Adrenal gland (tissue), 5 donors: ENCODE measurements at regions not wholly inside any gene's neighbourhood (a gene's known extent, or its start where the extent isn't known, plus 50 kb on each side); places are given as distances from the start of the nearest gene placed in this dataset.

ENCODE experiments used
- POLR2A ChIP-seq, 2 donors: fragments of 450-650 bp; IDR thresholded peaks; one replicate each; pipeline ENCODE4 v1.6.1; 2017; ENCODE audit warnings: antibody characterized with exemption in 2 of 2, mild to moderate bottlenecking in 2 of 2, moderate library complexity in 1 of 2
- TF ChIP-seq, protein P1 (sequence below), 6 experiments: fragments of 450-650 bp in 4 of 6; fragments of 200-600 bp in 2 of 6; sonication (generic) in 1 of 6; IDR thresholded peaks; 1 replicate in 5 of 6; 2 replicates in 1 of 6; pipeline versions ENCODE4 v1.5.1 to v1.8.0; 2016 to 2021; ENCODE audit warnings: antibody characterized with exemption in 6 of 6, mild to moderate bottlenecking in 2 of 6, moderate library complexity in 1 of 6
- donor health status: DM: no; HTN: no; CAD: no.

DNA sequence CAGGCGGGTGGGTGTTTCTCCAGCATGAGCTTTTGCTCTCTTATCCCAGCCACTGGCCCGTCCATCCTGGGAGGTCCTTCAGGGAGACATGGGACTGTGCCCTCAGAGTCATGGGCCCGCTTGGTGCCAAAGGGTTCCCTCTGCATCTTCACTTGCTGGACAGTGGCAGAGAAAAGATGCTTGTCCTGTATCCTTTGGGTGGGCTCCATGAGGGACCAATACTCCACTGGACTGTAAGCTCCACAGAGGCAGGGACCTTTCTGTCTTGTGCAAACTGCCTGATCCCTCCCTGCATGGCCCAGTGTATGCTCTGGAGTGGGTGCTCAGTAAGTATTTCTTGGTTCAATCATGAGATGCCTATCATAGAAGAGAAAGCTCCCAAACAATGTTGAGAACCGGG, 184.8 kb upstream of the WSCD1 start:
- TF ChIP-seq, protein P1, sequence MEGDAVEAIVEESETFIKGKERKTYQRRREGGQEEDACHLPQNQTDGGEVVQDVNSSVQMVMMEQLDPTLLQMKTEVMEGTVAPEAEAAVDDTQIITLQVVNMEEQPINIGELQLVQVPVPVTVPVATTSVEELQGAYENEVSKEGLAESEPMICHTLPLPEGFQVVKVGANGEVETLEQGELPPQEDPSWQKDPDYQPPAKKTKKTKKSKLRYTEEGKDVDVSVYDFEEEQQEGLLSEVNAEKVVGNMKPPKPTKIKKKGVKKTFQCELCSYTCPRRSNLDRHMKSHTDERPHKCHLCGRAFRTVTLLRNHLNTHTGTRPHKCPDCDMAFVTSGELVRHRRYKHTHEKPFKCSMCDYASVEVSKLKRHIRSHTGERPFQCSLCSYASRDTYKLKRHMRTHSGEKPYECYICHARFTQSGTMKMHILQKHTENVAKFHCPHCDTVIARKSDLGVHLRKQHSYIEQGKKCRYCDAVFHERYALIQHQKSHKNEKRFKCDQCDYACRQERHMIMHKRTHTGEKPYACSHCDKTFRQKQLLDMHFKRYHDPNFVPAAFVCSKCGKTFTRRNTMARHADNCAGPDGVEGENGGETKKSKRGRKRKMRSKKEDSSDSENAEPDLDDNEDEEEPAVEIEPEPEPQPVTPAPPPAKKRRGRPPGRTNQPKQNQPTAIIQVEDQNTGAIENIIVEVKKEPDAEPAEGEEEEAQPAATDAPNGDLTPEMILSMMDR (IDR thresholded peaks at IDR 0.05) = no peak
- TF ChIP-seq POLR2A (IDR thresholded peaks at IDR 0.05) = no peak
